Ishikawa (cell line): ENCODE measurements at regions not wholly inside any gene's neighbourhood (a gene's known extent, or its start where the extent isn't known, plus 50 kb on each side); places are given as distances from the start of the nearest gene placed in this dataset.

Source experiments
- CEBPB ChIP-seq: IDR thresholded peaks from 2 replicates; pipeline ENCODE4 v1.6.1; 2012
- CREB1 ChIP-seq: IDR thresholded peaks from 2 replicates; pipeline ENCODE4 v1.6.1; 2012; ENCODE audit warnings: low read depth
- EGR1 ChIP-seq: IDR thresholded peaks from 2 replicates; pipeline ENCODE4 v1.6.1; 2012
- EP300 ChIP-seq: IDR thresholded peaks from 2 replicates; pipeline ENCODE4 v1.6.1; 2012; ENCODE audit warnings: borderline replicate concordance
- FOXM1 ChIP-seq: IDR thresholded peaks from 2 replicates; pipeline ENCODE4 v1.6.1; 2012; ENCODE audit warnings: low read depth, borderline replicate concordance
- NFIC ChIP-seq: IDR thresholded peaks from 2 replicates; pipeline ENCODE4 v1.6.1; 2012
- RAD21 ChIP-seq: IDR thresholded peaks from 2 replicates; pipeline ENCODE4 v1.6.1; 2012; ENCODE audit warnings: low read depth
- TAF1 ChIP-seq: IDR thresholded peaks from 2 replicates; pipeline ENCODE4 v1.6.1; 2012; ENCODE audit warnings: low read depth, mild to moderate bottlenecking
- TCF12 ChIP-seq: IDR thresholded peaks from 2 replicates; pipeline ENCODE4 v1.6.1; 2012; ENCODE audit warnings: low read depth
- TEAD4 ChIP-seq: IDR thresholded peaks from 2 replicates; pipeline ENCODE4 v1.6.1; 2012
- USF1 ChIP-seq: IDR thresholded peaks from 2 replicates; pipeline ENCODE4 v1.6.1; 2012
- YY1 ChIP-seq: IDR thresholded peaks from 2 replicates; pipeline ENCODE4 v1.6.1; 2012; ENCODE audit warnings: low read depth
- ZBTB7A ChIP-seq: IDR thresholded peaks from 2 replicates; pipeline ENCODE4 v1.6.1; 2012; ENCODE audit warnings: low read depth
- TF ChIP-seq, protein P1 (sequence below): IDR thresholded peaks from 2 replicates; pipeline ENCODE4 v1.6.1; 2012; ENCODE audit warnings: low read depth, mild to moderate bottlenecking
- TF ChIP-seq, protein P2 (sequence below): IDR thresholded peaks from 2 replicates; pipeline ENCODE4 v1.6.1; 2012

DNA sequence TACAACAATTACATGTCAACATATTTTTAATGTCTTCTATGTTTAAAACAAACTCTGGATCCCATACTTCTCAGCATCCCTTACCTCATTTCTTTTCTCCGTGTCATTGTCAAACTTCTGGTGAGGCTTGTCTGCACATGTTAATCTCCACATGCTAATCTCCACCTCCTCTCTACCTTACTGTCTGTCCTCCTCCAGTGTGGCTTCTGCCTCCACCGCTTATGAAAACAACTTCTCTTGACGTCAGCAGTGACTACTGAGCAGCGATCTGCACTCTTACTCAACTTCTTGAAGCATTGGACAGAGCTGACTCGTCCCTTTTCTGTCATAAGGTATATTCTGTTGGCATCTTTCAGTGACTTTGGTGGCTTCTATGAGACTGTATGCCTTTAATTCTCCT is 338.2 kb upstream of the THRB start:
- TF ChIP-seq RAD21 = no peak
- no peak for TF ChIP-seq FOXM1
- no peak for TF ChIP-seq NFIC
- TF ChIP-seq EP300 = no peak
- no peak for TF ChIP-seq ZBTB7A
- TF ChIP-seq YY1 = no peak
- TF ChIP-seq TCF12 = no peak
- TF ChIP-seq CEBPB = no peak
- TF ChIP-seq, protein P1, sequence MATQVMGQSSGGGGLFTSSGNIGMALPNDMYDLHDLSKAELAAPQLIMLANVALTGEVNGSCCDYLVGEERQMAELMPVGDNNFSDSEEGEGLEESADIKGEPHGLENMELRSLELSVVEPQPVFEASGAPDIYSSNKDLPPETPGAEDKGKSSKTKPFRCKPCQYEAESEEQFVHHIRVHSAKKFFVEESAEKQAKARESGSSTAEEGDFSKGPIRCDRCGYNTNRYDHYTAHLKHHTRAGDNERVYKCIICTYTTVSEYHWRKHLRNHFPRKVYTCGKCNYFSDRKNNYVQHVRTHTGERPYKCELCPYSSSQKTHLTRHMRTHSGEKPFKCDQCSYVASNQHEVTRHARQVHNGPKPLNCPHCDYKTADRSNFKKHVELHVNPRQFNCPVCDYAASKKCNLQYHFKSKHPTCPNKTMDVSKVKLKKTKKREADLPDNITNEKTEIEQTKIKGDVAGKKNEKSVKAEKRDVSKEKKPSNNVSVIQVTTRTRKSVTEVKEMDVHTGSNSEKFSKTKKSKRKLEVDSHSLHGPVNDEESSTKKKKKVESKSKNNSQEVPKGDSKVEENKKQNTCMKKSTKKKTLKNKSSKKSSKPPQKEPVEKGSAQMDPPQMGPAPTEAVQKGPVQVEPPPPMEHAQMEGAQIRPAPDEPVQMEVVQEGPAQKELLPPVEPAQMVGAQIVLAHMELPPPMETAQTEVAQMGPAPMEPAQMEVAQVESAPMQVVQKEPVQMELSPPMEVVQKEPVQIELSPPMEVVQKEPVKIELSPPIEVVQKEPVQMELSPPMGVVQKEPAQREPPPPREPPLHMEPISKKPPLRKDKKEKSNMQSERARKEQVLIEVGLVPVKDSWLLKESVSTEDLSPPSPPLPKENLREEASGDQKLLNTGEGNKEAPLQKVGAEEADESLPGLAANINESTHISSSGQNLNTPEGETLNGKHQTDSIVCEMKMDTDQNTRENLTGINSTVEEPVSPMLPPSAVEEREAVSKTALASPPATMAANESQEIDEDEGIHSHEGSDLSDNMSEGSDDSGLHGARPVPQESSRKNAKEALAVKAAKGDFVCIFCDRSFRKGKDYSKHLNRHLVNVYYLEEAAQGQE = no peak
- TF ChIP-seq CREB1 = no peak
- no peak for TF ChIP-seq EGR1
- TF ChIP-seq, protein P2, sequence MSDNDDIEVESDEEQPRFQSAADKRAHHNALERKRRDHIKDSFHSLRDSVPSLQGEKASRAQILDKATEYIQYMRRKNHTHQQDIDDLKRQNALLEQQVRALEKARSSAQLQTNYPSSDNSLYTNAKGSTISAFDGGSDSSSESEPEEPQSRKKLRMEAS = no peak
- TF ChIP-seq TAF1 = no peak
- TF ChIP-seq USF1 = no peak
- no peak for TF ChIP-seq TEAD4

DNA sequence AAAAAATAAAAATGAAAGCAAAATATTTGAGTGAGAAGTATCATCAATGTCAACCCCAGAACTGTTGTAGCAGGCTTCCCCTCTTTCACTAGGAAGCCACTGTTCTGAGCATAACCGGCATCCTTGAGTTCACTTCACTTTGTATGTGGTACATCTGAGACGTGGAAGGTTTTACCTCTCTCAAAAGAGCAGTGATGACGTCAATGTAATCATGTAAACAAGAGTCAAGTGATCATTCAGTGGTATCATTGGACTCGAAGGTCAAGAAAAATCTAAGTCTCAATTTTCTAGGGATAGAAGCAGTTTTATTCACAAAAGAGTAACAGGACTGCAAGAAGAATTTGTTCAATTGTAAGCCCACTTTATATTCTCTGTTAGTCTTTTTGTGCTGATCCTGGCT is 339.8 kb upstream of the THRB start:
- TF ChIP-seq ZBTB7A (no peak), YY1 (no peak), TAF1 (no peak), NFIC (no peak), USF1 (no peak), EP300 (no peak), EGR1 (no peak), TCF12 (no peak), CEBPB (no peak), CREB1 (no peak), RAD21 (no peak), FOXM1 (no peak), TEAD4 (no peak)
- TF ChIP-seq, protein P2 = no peak
- TF ChIP-seq, protein P1 = no peak

DNA sequence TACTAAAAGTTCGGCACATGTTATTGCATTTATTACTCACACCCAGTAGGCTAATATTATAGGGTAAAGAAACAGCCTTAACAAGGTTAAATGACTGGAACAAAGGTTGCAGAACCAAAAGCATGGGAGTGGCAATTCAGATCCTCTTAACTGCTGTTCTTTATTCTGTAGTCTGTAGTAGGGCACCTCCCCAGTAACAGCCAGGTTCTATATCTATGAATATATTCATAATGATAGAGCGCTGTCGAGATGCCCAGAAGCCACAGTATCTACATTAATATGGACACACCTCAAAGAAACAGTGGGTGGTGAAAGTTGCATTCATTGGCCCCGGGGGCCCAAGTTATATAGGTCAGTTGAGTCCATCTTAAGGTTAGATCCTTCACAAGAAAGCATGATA is 340.9 kb upstream of the THRB start:
- TF ChIP-seq NFIC = no peak
- TF ChIP-seq, protein P1 = no peak

DNA sequence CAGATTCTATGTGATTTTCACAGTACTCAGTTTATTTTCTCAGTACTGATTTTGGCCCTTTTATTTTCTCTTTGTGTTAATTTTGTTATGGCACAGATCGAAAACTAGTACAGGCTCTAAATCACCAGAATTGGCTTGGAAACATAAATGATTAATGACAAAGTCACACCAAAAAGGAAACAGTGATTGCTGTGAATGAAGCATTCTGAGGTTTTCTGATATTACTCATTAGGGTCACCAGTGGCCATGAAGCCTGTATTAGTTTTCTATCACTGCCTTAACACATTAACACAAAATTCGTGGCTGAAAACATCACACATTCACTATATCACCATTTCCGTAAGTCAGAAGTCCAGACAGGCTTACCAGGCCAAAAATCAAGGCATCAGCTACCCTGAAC is 343.0 kb upstream of the THRB start:
- TF ChIP-seq NFIC (no peak), CREB1 (no peak), CEBPB (no peak), TAF1 (no peak), YY1 (no peak), USF1 (no peak), TCF12 (no peak), TEAD4 (no peak), EP300 (no peak), FOXM1 (no peak), EGR1 (no peak), RAD21 (no peak), ZBTB7A (no peak)
- TF ChIP-seq, protein P2 = no peak
- TF ChIP-seq, protein P1 = no peak
